ENCODE measurements at regions not wholly inside any gene's neighbourhood (a gene's known extent, or its start where the extent isn't known, plus 50 kb on each side); places are given as distances from the start of the nearest gene placed in this dataset.

GRCh38 chr14:46596236-46596635, 55.3 kb downstream of the RPL10L start:
- Histone ChIP-seq H3K27me3 (ENCODE audit: control insufficient read depth, insufficient read depth, low read length) (no peaks in the 10 kb centered on the region), H3K4me3 (ENCODE audit: low read depth, low read length) (no peak overlapping the region), H3K9me3 (ENCODE audit: control insufficient read depth, insufficient read depth, low read length) (no peaks in the 10 kb centered on the region), H3K27ac (ENCODE audit: low read depth, low read length) (no peak overlapping the region)
- no peak for DNase-seq (ENCODE audit: low read depth, low spot score)
- POLR2A ChIA-PET, result no interaction called here
- TF ChIP-seq CTCF (IDR thresholded peaks at IDR 0.05; ENCODE audit: low read depth, low read length), result no peak
- CTCF ChIA-PET, result no interaction called here

DNA sequence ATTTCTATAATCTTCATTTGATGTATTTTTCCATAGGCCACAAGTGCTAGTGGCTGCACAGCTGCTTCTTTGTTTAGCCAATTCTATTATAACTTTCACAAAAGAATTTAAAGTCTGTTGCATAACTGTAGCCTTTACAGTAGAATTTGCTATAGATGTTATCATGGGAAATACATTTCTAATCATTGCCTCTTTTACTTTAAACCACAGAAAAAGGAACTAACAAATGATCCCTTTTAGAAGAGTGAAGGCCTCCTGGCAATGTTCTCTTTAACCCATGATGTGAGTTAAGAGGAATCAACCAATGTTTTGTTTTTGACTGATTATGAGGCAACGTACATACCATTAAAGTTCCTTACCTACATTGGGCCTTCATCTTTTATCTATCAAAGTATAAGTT, 68.8 kb downstream of the RPL10L start:
- ChIA-PET POLR2A (no interaction called here), CTCF (no interaction called here)
- no peaks in the 10 kb centered on the region for H3K27me3 ChIP-seq (ENCODE audit: control insufficient read depth, insufficient read depth, low read length)
- peaks cover 16% of the 10 kb centered on the region for H3K9me3 ChIP-seq (ENCODE audit: control insufficient read depth, insufficient read depth, low read length)
- no peak for DNase-seq (ENCODE audit: low read depth, low spot score)
- H3K4me3 ChIP-seq (ENCODE audit: low read depth, low read length), result no peak overlapping the region
- no peak for TF ChIP-seq CTCF (IDR thresholded peaks at IDR 0.05; ENCODE audit: low read depth, low read length)
- H3K27ac ChIP-seq (ENCODE audit: low read depth, low read length), result no peak overlapping the region

DNA sequence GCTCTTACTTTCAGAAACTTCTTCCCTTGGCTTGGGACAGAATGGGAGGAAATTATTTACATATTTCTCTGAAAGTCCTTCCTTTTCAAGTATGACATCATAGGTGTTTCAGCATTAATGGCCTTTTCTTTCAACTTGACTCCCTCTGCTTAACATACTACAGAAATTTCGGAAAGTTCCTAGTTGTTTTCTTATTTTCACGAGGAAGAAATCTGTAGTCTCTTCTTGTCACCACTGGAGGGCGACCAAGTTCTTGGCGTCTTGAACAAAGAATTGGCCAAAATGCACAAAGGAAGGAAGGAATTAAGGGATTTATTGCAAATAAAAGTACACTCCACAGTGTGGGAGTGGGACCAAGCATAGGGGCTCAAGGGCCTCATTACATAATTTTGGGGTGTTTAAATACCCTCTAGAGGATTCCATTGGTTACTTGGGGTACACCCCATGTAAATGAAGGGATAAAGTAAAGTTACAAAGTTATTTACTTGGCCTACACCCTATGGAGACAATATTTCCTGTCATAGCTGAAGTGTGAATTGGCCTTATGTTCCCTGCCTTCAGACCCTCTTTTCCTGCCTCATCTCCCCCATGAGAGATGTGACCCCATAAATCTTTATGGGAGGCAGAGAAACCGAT, 70.4 kb downstream of the RPL10L start:
- H3K9me3 ChIP-seq (ENCODE audit: control insufficient read depth, insufficient read depth, low read length), result peaks cover 12% of the 10 kb centered on the region
- ChIA-PET POLR2A (no interaction called here), CTCF (no interaction called here)
- no peak overlapping the region for H3K27ac ChIP-seq (ENCODE audit: low read depth, low read length)
- no peak for TF ChIP-seq CTCF (IDR thresholded peaks at IDR 0.05; ENCODE audit: low read depth, low read length)
- H3K4me3 ChIP-seq (ENCODE audit: low read depth, low read length), result no peak overlapping the region
- DNase-seq (ENCODE audit: low read depth, low spot score), result no peak
- H3K27me3 ChIP-seq (ENCODE audit: control insufficient read depth, insufficient read depth, low read length), result no peaks in the 10 kb centered on the region

GRCh38 chr14:46574978-46575375, 76.6 kb downstream of the RPL10L start:
- Histone ChIP-seq H3K9me3 (ENCODE audit: control insufficient read depth, insufficient read depth, low read length) (peaks cover 2% of the 10 kb centered on the region; the same call in 1 of the 2 replicates), H3K27me3 (ENCODE audit: control insufficient read depth, insufficient read depth, low read length) (no peaks in the 10 kb centered on the region), H3K4me3 (ENCODE audit: low read depth, low read length) (no peak overlapping the region), H3K27ac (ENCODE audit: low read depth, low read length) (no peak overlapping the region)
- no peak for TF ChIP-seq CTCF (IDR thresholded peaks at IDR 0.05; ENCODE audit: low read depth, low read length)
- POLR2A ChIA-PET, result no interaction called here
- no peak for DNase-seq (ENCODE audit: low read depth, low spot score)
- CTCF ChIA-PET, result no interaction called here

DNA sequence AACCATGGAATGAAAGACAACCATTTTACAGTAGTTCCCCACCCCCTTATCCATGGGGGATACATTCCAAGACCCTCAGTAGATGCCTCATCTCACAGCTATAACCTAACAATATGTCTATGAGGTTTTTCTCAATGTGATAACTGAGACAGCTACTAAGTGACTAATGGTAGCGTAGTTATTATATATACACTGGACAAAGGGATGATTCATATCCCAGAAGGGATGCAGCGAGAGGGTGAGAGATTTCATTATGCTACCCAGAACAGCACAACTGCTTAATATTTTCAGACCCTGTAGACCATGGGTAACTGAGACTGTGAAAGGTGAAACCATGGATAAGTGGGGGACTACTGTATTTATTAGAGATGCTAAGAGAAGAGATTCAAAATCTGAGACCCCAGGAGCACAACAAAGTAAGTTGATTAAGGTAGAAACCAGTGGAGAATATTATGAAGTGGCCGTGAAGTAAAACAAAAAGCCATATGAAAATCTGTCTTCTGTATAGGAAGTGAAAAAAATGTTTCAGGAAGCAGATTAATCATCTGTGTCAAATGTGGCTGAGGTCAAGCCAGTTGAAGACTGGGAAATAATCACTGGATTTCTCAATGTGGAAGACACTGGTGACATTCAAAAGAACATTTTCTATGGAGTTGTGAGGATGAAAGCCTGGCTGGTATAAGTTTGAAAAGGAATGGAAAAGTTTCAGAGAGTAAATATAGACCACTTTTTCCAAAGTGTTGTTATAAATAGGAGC, 77.2 kb downstream of the RPL10L start:
- Histone ChIP-seq H3K27me3 (ENCODE audit: control insufficient read depth, insufficient read depth, low read length) (no peaks in the 10 kb centered on the region), H3K4me3 (ENCODE audit: low read depth, low read length) (no peak overlapping the region), H3K9me3 (ENCODE audit: control insufficient read depth, insufficient read depth, low read length) (no peaks in the 10 kb centered on the region), H3K27ac (ENCODE audit: low read depth, low read length) (no peak overlapping the region)
- POLR2A ChIA-PET, result no interaction called here
- CTCF ChIA-PET, result no interaction called here
- no peak for TF ChIP-seq CTCF (IDR thresholded peaks at IDR 0.05; ENCODE audit: low read depth, low read length)
- DNase-seq (ENCODE audit: low read depth, low spot score), result no peak

Measured in AG04450 (cell line).